ENCODE measurements at regions not wholly inside any gene's neighbourhood (a gene's known extent, or its start where the extent isn't known, plus 50 kb on each side); places are given as distances from the start of the nearest gene placed in this dataset.

- no peaks in the 10 kb centered on the region for H3K4me1 ChIP-seq (ENCODE audit: insufficient read depth, low read length)
- no peak for FAIRE-seq
- H3K27me3 ChIP-seq (ENCODE audit: control insufficient read depth in 1 of 2, insufficient read depth in 2 of 2, low read length in 2 of 2): peaks cover 0 to 10% of the 10 kb centered on the region in 2 experiments; a peak in 2 of 5 replicates
- ChIA-PET POLR2A (no interaction called here), CTCF (ENCODE audit: low intra/inter-chr PET ratio, low total read pairs) (no interaction called here)
- no peak overlapping the region for H3K9ac ChIP-seq (ENCODE audit: insufficient read depth, low read depth, low read length)
- no peak overlapping the region for H2AFZ ChIP-seq (ENCODE audit: low read length)
- H3K4me3 ChIP-seq (replicated peaks in 1 of 3; ENCODE audit: insufficient read depth in 1 of 3, low read depth in 2 of 3, low read length in 3 of 3): no peak overlapping the region
- no peak overlapping the region for H3K4me2 ChIP-seq (ENCODE audit: low read depth, low read length)
- H3K79me2 ChIP-seq (ENCODE audit: insufficient read depth, low read length): no peaks in the 10 kb centered on the region
- no peaks in the 10 kb centered on the region for H4K20me1 ChIP-seq (ENCODE audit: insufficient read depth, low read length)
- DNase-seq (ENCODE audit: low spot score): no peak
- in situ Hi-C loops (cut with HindIII; ENCODE audit: extremely low pct_ligation_motif_present, low pct_unique_long_range_greater_than_20kb): no loop called here
- intact Hi-C loops (cut with micrococcal nuclease; ENCODE audit: unreplicated experiment): no loop called here
- no peaks in the 10 kb centered on the region for H3K36me3 ChIP-seq (replicated peaks in 1 of 2; ENCODE audit: control insufficient read depth in 1 of 2, insufficient read depth in 2 of 2, low read length in 2 of 2)
- no peak for ATAC-seq
- no peak overlapping the region for H3K27ac ChIP-seq (ENCODE audit: extremely low read length, insufficient read depth, low read length)
- BruUV-seq (replicated peaks): no TSS peak
- no peak for TF ChIP-seq CBX1 (IDR thresholded peaks at IDR 0.05; ENCODE audit: low read depth)
- TF ChIP-seq ZNF678 (CRISPR knock-in tag; IDR thresholded peaks at IDR 0.05): no peak
- no peak for TF ChIP-seq NFYC (CRISPR knock-in tag; IDR thresholded peaks at IDR 0.05)
- TF ChIP-seq HMG20A (CRISPR knock-in tag; IDR thresholded peaks at IDR 0.05; ENCODE audit: borderline replicate concordance): no peak
- no peak for TF ChIP-seq DPF2 (CRISPR knock-in tag; IDR thresholded peaks at IDR 0.05; ENCODE audit: borderline replicate concordance, low read depth)
- no peak for TF ChIP-seq HOXA5 (CRISPR knock-in tag; IDR thresholded peaks at IDR 0.05)
- no peak for TF ChIP-seq ZNF503 (CRISPR knock-in tag; IDR thresholded peaks at IDR 0.05)
- TF ChIP-seq TARDBP (CRISPR knock-in tag; IDR thresholded peaks at IDR 0.05): no peak
- TF ChIP-seq, protein P1, sequence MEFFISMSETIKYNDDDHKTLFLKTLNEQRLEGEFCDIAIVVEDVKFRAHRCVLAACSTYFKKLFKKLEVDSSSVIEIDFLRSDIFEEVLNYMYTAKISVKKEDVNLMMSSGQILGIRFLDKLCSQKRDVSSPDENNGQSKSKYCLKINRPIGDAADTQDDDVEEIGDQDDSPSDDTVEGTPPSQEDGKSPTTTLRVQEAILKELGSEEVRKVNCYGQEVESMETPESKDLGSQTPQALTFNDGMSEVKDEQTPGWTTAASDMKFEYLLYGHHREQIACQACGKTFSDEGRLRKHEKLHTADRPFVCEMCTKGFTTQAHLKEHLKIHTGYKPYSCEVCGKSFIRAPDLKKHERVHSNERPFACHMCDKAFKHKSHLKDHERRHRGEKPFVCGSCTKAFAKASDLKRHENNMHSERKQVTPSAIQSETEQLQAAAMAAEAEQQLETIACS (CRISPR knock-in tag; IDR thresholded peaks at IDR 0.05): no peak
- no peak for TF ChIP-seq ZFP1 (CRISPR knock-in tag; IDR thresholded peaks at IDR 0.05)
- TF ChIP-seq, protein P2, sequence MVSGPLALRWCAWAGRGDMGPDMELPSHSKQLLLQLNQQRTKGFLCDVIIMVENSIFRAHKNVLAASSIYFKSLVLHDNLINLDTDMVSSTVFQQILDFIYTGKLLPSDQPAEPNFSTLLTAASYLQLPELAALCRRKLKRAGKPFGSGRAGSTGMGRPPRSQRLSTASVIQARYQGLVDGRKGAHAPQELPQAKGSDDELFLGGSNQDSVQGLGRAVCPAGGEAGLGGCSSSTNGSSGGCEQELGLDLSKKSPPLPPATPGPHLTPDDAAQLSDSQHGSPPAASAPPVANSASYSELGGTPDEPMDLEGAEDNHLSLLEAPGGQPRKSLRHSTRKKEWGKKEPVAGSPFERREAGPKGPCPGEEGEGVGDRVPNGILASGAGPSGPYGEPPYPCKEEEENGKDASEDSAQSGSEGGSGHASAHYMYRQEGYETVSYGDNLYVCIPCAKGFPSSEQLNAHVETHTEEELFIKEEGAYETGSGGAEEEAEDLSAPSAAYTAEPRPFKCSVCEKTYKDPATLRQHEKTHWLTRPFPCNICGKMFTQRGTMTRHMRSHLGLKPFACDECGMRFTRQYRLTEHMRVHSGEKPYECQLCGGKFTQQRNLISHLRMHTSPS (CRISPR knock-in tag; IDR thresholded peaks at IDR 0.05; ENCODE audit: low read depth): no peak
- no peaks in the 10 kb centered on the region for H3K9me3 ChIP-seq (ENCODE audit: low read length)
Measured at GRCh38 chr16:26961459-26961858, 105.3 kb upstream of the C16orf82 start.

Measured in HepG2 (cell line).